ENCODE measurements at regions not wholly inside any gene's neighbourhood (a gene's known extent, or its start where the extent isn't known, plus 50 kb on each side); places are given as distances from the start of the nearest gene placed in this dataset.

GRCh38 chr21:32867597-32867996 is 96.0 kb upstream of the PAXBP1 start:
- ChIA-PET CTCF (no interaction called here), POLR2A (ENCODE audit: low non-redundant PET) (no interaction called here)
- Histone ChIP-seq H3K4me3 (ENCODE audit: low read depth, low read length, poor library complexity, severe bottlenecking) (no peak overlapping the region), H3K36me3 (ENCODE audit: insufficient read depth, low read length, poor library complexity, severe bottlenecking) (no peaks in the 10 kb centered on the region), H3K4me1 (ENCODE audit: insufficient read depth, low read length, poor library complexity, severe bottlenecking) (no peaks in the 10 kb centered on the region), H3K9me3 (ENCODE audit: low read depth, low read length, poor library complexity, severe bottlenecking) (no peaks in the 10 kb centered on the region), H3K27ac (ENCODE audit: low read depth, low read length, poor library complexity, severe bottlenecking) (no peak overlapping the region), H3K27me3 (replicated peaks; ENCODE audit: insufficient read depth, low read depth, low read length, poor library complexity) (peaks cover 69% of the 10 kb centered on the region)
- BruUV-seq (replicated peaks), result no TSS peak
- TF ChIP-seq CTCF (conservative IDR thresholded peaks at IDR 0.05; ENCODE audit: low read depth, low read length) (no peak), EZH2 (IDR thresholded peaks at IDR 0.05; ENCODE audit: borderline replicate concordance, low read depth, low read length, poor library complexity, severe bottlenecking) (no peak)
- DNase-seq (ENCODE audit: low spot score), result no peak
- intact Hi-C loops (cut with micrococcal nuclease; ENCODE audit: unreplicated experiment), result no loop called here

- Histone ChIP-seq H3K27me3 (replicated peaks; ENCODE audit: insufficient read depth, low read depth, low read length, poor library complexity) (peaks cover 56% of the 10 kb centered on the region), H3K4me1 (ENCODE audit: insufficient read depth, low read length, poor library complexity, severe bottlenecking) (no peaks in the 10 kb centered on the region), H3K27ac (ENCODE audit: low read depth, low read length, poor library complexity, severe bottlenecking) (no peak overlapping the region), H3K36me3 (ENCODE audit: insufficient read depth, low read length, poor library complexity, severe bottlenecking) (no peaks in the 10 kb centered on the region), H3K4me3 (ENCODE audit: low read depth, low read length, poor library complexity, severe bottlenecking) (no peak overlapping the region), H3K9me3 (ENCODE audit: low read depth, low read length, poor library complexity, severe bottlenecking) (no peaks in the 10 kb centered on the region)
- ChIA-PET POLR2A (ENCODE audit: low non-redundant PET) (no interaction called here), CTCF (no interaction called here)
- TF ChIP-seq EZH2 (IDR thresholded peaks at IDR 0.05; ENCODE audit: borderline replicate concordance, low read depth, low read length, poor library complexity, severe bottlenecking), result no peak
- TF ChIP-seq CTCF (conservative IDR thresholded peaks at IDR 0.05; ENCODE audit: low read depth, low read length), result no peak
- DNase-seq (ENCODE audit: low spot score), result no peak
- intact Hi-C loops (cut with micrococcal nuclease; ENCODE audit: unreplicated experiment), result no loop called here
- BruUV-seq (replicated peaks), result no TSS peak
These were observed 97.3 kb upstream of the PAXBP1 start for GRCh38 chr21:32868631-32869454.

GRCh38 chr21:32869459-32869858 is 97.9 kb upstream of the PAXBP1 start:
- TF ChIP-seq CTCF (conservative IDR thresholded peaks at IDR 0.05; ENCODE audit: low read depth, low read length), result no peak
- no peak for TF ChIP-seq EZH2 (IDR thresholded peaks at IDR 0.05; ENCODE audit: borderline replicate concordance, low read depth, low read length, poor library complexity, severe bottlenecking)
- CTCF ChIA-PET, result no interaction called here
- H3K36me3 ChIP-seq (ENCODE audit: insufficient read depth, low read length, poor library complexity, severe bottlenecking), result no peaks in the 10 kb centered on the region
- DNase-seq (ENCODE audit: low spot score), result no peak
- H3K27ac ChIP-seq (ENCODE audit: low read depth, low read length, poor library complexity, severe bottlenecking), result no peak overlapping the region
- H3K4me1 ChIP-seq (ENCODE audit: insufficient read depth, low read length, poor library complexity, severe bottlenecking), result no peaks in the 10 kb centered on the region
- peaks cover 56% of the 10 kb centered on the region for H3K27me3 ChIP-seq (replicated peaks; ENCODE audit: insufficient read depth, low read depth, low read length, poor library complexity)
- no peak overlapping the region for H3K4me3 ChIP-seq (ENCODE audit: low read depth, low read length, poor library complexity, severe bottlenecking)
- no TSS peak for BruUV-seq (replicated peaks)
- POLR2A ChIA-PET (ENCODE audit: low non-redundant PET), result no interaction called here
- intact Hi-C loops (cut with micrococcal nuclease; ENCODE audit: unreplicated experiment), result no loop called here
- no peaks in the 10 kb centered on the region for H3K9me3 ChIP-seq (ENCODE audit: low read depth, low read length, poor library complexity, severe bottlenecking)

All from A673 (cell line).